PC-3 (cell line): ENCODE measurements at regions not wholly inside any gene's neighbourhood (a gene's known extent, or its start where the extent isn't known, plus 50 kb on each side); places are given as distances from the start of the nearest gene placed in this dataset.

Source experiments
- ATAC-seq: fragments of 200-7000 bp; cut with Tn5 transposase; 2 replicates; pipeline ENCODE4 v1.9.1; 2020; ENCODE audit warnings: mild to moderate bottlenecking, moderate library complexity
- BruUV-seq: library from RNA; stranded (reverse); fragments of 400-500 nt; replicated peaks from 2 replicates; lab custom pipeline; 2021; lab: Mats Ljungman, UMichigan
- CTCF ChIA-PET: fragments of 300-600 bp; sonication (Branson Sonifier 250); formaldehyde crosslinking; loops from one replicate; lab custom pipeline; 2022; ENCODE audit warnings: antibody characterized with exemption; lab: Charles Lee
- POLR2A ChIA-PET: fragments of 300-600 bp; sonication (Branson Sonifier 250); formaldehyde crosslinking; loops from one replicate; lab custom pipeline; 2022; ENCODE audit warnings: antibody characterized with exemption; ENCODE audit not compliant: unreplicated experiment; lab: Charles Lee
- DNase-seq: peaks from one replicate; pipeline ENCODE4 v3.0.0-alpha.2; 2015
- H2AFZ ChIP-seq: fragments of 300-600 bp; sonication (generic); 2 replicates; pipeline ENCODE4 v1.6.0; 2016; ENCODE audit warnings: antibody characterized with exemption, low read length
- H3F3A ChIP-seq: fragments of 300-600 bp; sonication (generic); one replicate; pipeline ENCODE4 v1.6.0; 2017; ENCODE audit warnings: antibody characterized with exemption, low read length, control low read depth, mild to moderate bottlenecking; ENCODE audit not compliant: unreplicated experiment
- H3K27ac ChIP-seq: fragments of 300-600 bp; sonication (generic); 2 replicates; pipeline ENCODE4 v1.5.1; 2016; ENCODE audit warnings: mild to moderate bottlenecking, low read length
- H3K27me3 ChIP-seq: fragments of 300-600 bp; sonication (generic); 2 replicates; pipeline ENCODE4 v1.6.1; 2016; ENCODE audit warnings: low read length, mixed read lengths
- H3K36me3 ChIP-seq: fragments of 300-600 bp; sonication (generic); 2 replicates; pipeline ENCODE4 v1.6.1; 2016; ENCODE audit warnings: low read depth, mixed run types, low read length, mixed read lengths
- H3K4me1 ChIP-seq: fragments of 300-600 bp; sonication (generic); 2 replicates; pipeline ENCODE4 v1.5.1; 2016; ENCODE audit warnings: low read length; ENCODE audit not compliant: insufficient read depth
- H3K4me2 ChIP-seq: fragments of 300-600 bp; sonication (generic); 2 replicates; pipeline ENCODE4 v1.6.0; 2016; ENCODE audit warnings: low read length
- H3K4me3 ChIP-seq: fragments of 300-600 bp; sonication (generic); 2 replicates; pipeline ENCODE4 v1.5.1; 2016; ENCODE audit warnings: mild to moderate bottlenecking, low read length, mixed read lengths
- H3K79me2 ChIP-seq: fragments of 300-600 bp; sonication (generic); 2 replicates; pipeline ENCODE4 v1.6.1; 2017; ENCODE audit warnings: low read length, mixed read lengths
- H3K9ac ChIP-seq: fragments of 300-600 bp; sonication (generic); 2 replicates; pipeline ENCODE4 v1.6.0; 2016; ENCODE audit warnings: mild to moderate bottlenecking, low read length
- H3K9me2 ChIP-seq: fragments of 300-600 bp; sonication (generic); replicated peaks from 2 replicates; pipeline ENCODE4 v1.6.1; 2016; ENCODE audit warnings: mixed run types, low read length, mixed read lengths
- H3K9me3 ChIP-seq: fragments of 300-600 bp; sonication (generic); 2 replicates; pipeline ENCODE4 v1.6.1; 2016; ENCODE audit warnings: low read length, mixed read lengths
- H4K20me1 ChIP-seq: fragments of 300-600 bp; sonication (generic); 2 replicates; pipeline ENCODE4 v1.6.1; 2016; ENCODE audit warnings: low read length, mixed read lengths
- EZH2 ChIP-seq: fragments of 300-600 bp; sonication (generic); IDR thresholded peaks from one replicate; pipeline ENCODE4 v1.6.1; 2017; ENCODE audit warnings: antibody characterized with exemption, mild to moderate bottlenecking, low read length; ENCODE audit not compliant: unreplicated experiment
- EZH2phosphoT487 ChIP-seq: fragments of 300-600 bp; sonication (generic); IDR thresholded peaks from 2 replicates; pipeline ENCODE4 v1.6.1; 2018; ENCODE audit warnings: mild to moderate bottlenecking, antibody characterized with exemption, low read length, borderline replicate concordance
- intact Hi-C: fragments of 100-400 bp; cut with micrococcal nuclease; formaldehyde crosslinking; loops from 2 replicates; pipeline ENCODE4 v1.9.0; 2023
- TF ChIP-seq, protein P1 (sequence below): fragments of 300-600 bp; sonication (generic); conservative IDR thresholded peaks from 2 replicates; pipeline ENCODE4 v1.5.1; 2017; ENCODE audit warnings: antibody characterized with exemption, low read depth, mild to moderate bottlenecking, low read length

DNA sequence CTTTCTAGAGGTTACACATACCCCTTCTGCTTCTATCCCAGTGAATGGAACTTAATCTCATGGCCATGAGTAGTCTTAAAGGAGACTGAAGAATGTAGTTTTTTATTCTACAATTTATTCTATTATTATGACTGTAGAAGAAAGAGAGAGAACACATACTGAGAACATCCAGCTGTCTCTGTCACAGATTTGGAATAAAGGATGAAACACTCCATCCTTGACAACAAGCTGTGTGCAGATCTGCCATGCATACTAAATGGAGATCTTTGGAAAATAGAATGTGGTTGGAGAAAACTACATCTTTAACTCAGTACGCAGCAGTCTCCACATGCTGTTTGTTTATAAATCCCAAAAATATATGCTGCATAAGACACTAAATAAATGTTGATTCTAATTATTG, 54.1 kb upstream of the NUDT7 start:
- Histone ChIP-seq H4K20me1 (no peaks in the 10 kb centered on the region), H3K27ac (no peak overlapping the region), H3K4me3 (no peak overlapping the region), H3F3A (no peaks in the 10 kb centered on the region), H3K9me3 (no peaks in the 10 kb centered on the region), H2AFZ (no peak overlapping the region), H3K27me3 (no peaks in the 10 kb centered on the region), H3K79me2 (no peaks in the 10 kb centered on the region), H3K4me1 (no peaks in the 10 kb centered on the region), H3K9me2 (no peaks in the 10 kb centered on the region), H3K4me2 (no peak overlapping the region), H3K36me3 (no peaks in the 10 kb centered on the region), H3K9ac (no peak overlapping the region)
- ChIA-PET CTCF (no interaction called here), POLR2A (no interaction called here)
- DNase-seq = no peak
- no TSS peak for BruUV-seq
- TF ChIP-seq EZH2phosphoT487 (no peak), EZH2 (no peak)
- TF ChIP-seq, protein P1, sequence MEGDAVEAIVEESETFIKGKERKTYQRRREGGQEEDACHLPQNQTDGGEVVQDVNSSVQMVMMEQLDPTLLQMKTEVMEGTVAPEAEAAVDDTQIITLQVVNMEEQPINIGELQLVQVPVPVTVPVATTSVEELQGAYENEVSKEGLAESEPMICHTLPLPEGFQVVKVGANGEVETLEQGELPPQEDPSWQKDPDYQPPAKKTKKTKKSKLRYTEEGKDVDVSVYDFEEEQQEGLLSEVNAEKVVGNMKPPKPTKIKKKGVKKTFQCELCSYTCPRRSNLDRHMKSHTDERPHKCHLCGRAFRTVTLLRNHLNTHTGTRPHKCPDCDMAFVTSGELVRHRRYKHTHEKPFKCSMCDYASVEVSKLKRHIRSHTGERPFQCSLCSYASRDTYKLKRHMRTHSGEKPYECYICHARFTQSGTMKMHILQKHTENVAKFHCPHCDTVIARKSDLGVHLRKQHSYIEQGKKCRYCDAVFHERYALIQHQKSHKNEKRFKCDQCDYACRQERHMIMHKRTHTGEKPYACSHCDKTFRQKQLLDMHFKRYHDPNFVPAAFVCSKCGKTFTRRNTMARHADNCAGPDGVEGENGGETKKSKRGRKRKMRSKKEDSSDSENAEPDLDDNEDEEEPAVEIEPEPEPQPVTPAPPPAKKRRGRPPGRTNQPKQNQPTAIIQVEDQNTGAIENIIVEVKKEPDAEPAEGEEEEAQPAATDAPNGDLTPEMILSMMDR = no peak
- no peak for ATAC-seq
- intact Hi-C loops = no loop called here

DNA sequence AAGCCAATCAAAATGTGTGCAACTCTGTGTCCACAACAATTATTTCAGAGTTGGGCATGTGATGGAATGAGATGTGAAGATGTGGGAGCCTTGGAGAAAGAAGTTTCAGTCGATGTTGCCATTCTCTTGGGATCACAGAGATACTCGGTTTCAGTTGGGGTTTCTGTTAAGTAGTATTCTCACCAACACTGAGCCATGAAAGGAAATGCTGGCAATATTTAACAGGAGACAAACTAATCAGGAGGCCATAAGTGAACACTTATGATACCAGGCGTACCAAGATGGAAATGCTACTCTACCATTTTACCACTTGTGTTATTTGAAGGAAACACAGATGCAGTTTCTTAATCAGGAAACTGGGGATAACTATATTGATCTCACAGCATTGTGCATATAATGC, 53.3 kb upstream of the NUDT7 start:
- H2AFZ ChIP-seq = no peak overlapping the region
- no peaks in the 10 kb centered on the region for H4K20me1 ChIP-seq
- no peaks in the 10 kb centered on the region for H3F3A ChIP-seq
- H3K9me2 ChIP-seq = no peaks in the 10 kb centered on the region
- no peaks in the 10 kb centered on the region for H3K9me3 ChIP-seq
- H3K36me3 ChIP-seq = no peaks in the 10 kb centered on the region
- TF ChIP-seq EZH2 (no peak), EZH2phosphoT487 (no peak)
- TF ChIP-seq, protein P1 = no peak
- POLR2A ChIA-PET = no interaction called here
- no peaks in the 10 kb centered on the region for H3K27me3 ChIP-seq
- intact Hi-C loops = no loop called here
- BruUV-seq = no TSS peak
- ATAC-seq = no peak
- no peak overlapping the region for H3K27ac ChIP-seq
- no peak overlapping the region for H3K9ac ChIP-seq
- CTCF ChIA-PET = no interaction called here
- no peak overlapping the region for H3K4me2 ChIP-seq
- H3K79me2 ChIP-seq = no peaks in the 10 kb centered on the region
- no peaks in the 10 kb centered on the region for H3K4me1 ChIP-seq
- no peak for DNase-seq
- no peak overlapping the region for H3K4me3 ChIP-seq
